Endothelial cell (in vitro differentiated cells): ENCODE measurements at regions not wholly inside any gene's neighbourhood (a gene's known extent, or its start where the extent isn't known, plus 50 kb on each side); places are given as distances from the start of the nearest gene placed in this dataset.

Source experiments
- DNase-seq: peaks from one replicate; pipeline ENCODE4 v3.0.0; 2021; ENCODE audit warnings: low spot score
- H3K27ac Mint-ChIP-seq: one replicate; pipeline ENCODE4 v1.8.0; 2021; ENCODE audit warnings: mixed read lengths, inconsistent platforms; ENCODE audit not compliant: unreplicated experiment
- H3K27me3 Mint-ChIP-seq: one replicate; pipeline ENCODE4 v1.8.0; 2021; ENCODE audit warnings: mild to moderate bottlenecking, moderate library complexity, mixed read lengths, inconsistent platforms; ENCODE audit not compliant: unreplicated experiment
- H3K36me3 Mint-ChIP-seq: one replicate; pipeline ENCODE4 v1.8.0; 2021; ENCODE audit warnings: mild to moderate bottlenecking, low read depth, mixed read lengths, inconsistent platforms; ENCODE audit not compliant: unreplicated experiment
- H3K4me1 Mint-ChIP-seq: one replicate; pipeline ENCODE4 v1.8.0; 2021; ENCODE audit warnings: mild to moderate bottlenecking, mixed read lengths, inconsistent platforms; ENCODE audit not compliant: unreplicated experiment
- H3K4me3 Mint-ChIP-seq: one replicate; pipeline ENCODE4 v1.8.0; 2021; ENCODE audit warnings: mild to moderate bottlenecking, mixed read lengths, inconsistent platforms; ENCODE audit not compliant: unreplicated experiment
- H3K9me3 Mint-ChIP-seq: one replicate; pipeline ENCODE4 v1.8.0; 2021; ENCODE audit warnings: mixed read lengths, inconsistent platforms; ENCODE audit not compliant: unreplicated experiment
- TF ChIP-seq, protein P1 (sequence below): fragments of 200-600 bp; sonication (generic); IDR thresholded peaks from one replicate; pipeline ENCODE4 v1.5.0; 2021; ENCODE audit warnings: antibody characterized with exemption; ENCODE audit not compliant: unreplicated experiment

DNA sequence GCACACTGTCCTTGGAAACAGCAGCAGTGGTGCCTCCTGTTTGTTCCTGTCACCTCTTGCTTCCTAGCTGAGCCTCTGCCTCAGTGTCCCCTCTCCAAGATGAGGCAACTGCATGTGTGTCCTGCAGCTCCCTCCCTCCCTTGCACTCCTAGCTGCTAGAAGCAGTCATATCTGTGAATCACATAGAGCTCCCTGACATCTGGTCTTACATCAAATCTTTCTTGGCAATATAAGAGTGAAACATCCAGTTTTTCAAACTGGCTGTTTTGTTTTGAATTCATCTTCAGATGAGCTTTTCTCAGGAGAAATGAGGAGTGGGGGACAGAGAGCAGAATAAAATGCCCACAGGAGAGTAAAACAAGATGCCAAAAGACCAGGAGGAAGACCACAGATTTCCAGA, 103.7 kb downstream of the VCPKMT start:
- TF ChIP-seq, protein P1, sequence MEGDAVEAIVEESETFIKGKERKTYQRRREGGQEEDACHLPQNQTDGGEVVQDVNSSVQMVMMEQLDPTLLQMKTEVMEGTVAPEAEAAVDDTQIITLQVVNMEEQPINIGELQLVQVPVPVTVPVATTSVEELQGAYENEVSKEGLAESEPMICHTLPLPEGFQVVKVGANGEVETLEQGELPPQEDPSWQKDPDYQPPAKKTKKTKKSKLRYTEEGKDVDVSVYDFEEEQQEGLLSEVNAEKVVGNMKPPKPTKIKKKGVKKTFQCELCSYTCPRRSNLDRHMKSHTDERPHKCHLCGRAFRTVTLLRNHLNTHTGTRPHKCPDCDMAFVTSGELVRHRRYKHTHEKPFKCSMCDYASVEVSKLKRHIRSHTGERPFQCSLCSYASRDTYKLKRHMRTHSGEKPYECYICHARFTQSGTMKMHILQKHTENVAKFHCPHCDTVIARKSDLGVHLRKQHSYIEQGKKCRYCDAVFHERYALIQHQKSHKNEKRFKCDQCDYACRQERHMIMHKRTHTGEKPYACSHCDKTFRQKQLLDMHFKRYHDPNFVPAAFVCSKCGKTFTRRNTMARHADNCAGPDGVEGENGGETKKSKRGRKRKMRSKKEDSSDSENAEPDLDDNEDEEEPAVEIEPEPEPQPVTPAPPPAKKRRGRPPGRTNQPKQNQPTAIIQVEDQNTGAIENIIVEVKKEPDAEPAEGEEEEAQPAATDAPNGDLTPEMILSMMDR = no peak
- Mint-ChIP-seq H3K36me3 (no peaks in the 10 kb centered on the region), H3K27me3 (peaks cover 3% of the 10 kb centered on the region), H3K27ac (no peak overlapping the region), H3K9me3 (no peaks in the 10 kb centered on the region), H3K4me3 (no peak overlapping the region), H3K4me1 (peaks cover 4% of the 10 kb centered on the region)
- no peak for DNase-seq

DNA sequence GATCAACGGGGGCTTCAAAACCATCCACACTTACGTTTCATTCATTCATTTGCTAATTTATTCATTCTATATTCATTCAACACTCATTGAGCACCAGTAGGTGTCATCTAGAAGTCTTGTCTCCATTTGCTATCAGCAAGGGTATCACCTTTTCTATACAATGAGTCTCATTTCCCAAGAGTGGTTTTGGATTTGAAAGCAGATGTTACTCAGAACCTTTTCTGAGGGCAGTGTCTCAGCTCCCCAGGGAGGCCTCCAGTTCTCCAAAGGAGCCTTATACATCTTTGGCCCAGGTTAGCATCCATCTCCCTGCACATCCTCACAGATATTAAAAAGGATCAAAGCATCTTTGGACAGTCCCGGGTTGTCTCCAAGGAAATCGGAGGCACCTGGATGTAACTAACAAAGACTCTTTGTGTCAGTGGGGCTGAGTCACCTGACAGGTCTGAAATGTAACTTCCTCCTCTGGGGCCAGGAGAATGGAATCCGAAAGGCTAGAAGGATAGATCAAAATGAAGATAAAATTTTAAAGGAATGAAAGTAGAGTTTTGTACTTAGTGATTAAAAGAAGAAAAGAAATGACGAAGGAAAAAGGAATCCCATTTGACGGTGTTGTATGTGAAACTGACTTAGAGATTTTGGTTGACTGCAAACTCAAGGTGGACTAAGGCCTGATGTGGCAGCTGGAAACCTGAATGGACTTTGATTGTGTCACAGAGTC, 103.0 kb downstream of the VCPKMT start:
- TF ChIP-seq, protein P1 = no peak
- no peak for DNase-seq
- Mint-ChIP-seq H3K4me1 (peaks cover 4% of the 10 kb centered on the region), H3K9me3 (no peaks in the 10 kb centered on the region), H3K27ac (no peak overlapping the region), H3K4me3 (no peak overlapping the region), H3K36me3 (no peaks in the 10 kb centered on the region), H3K27me3 (peaks cover 3% of the 10 kb centered on the region)

DNA sequence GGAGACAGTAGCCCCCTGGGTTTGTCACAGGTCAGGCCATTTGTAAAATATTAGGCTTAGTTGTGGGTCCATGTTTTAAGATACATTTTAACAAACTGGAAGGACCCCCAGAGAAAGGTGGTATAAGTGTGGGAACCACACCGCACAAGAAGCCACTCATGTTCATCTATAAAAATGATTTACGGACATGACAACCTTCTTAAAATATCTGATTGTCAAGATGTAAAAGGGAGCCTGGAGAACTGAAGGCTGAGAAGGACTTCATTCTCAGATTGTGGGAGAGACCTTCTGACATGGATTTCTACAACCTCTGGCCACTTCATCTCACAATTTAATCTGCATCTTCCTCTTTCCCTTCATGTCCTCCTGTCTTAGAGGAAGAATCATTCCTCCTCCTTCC, 102.4 kb downstream of the VCPKMT start:
- no peak for DNase-seq
- Mint-ChIP-seq H3K4me3 (no peak overlapping the region), H3K36me3 (no peaks in the 10 kb centered on the region), H3K4me1 (peaks cover 7% of the 10 kb centered on the region), H3K27ac (no peak overlapping the region), H3K27me3 (peaks cover 3% of the 10 kb centered on the region), H3K9me3 (no peaks in the 10 kb centered on the region)
- TF ChIP-seq, protein P1 = no peak

DNA sequence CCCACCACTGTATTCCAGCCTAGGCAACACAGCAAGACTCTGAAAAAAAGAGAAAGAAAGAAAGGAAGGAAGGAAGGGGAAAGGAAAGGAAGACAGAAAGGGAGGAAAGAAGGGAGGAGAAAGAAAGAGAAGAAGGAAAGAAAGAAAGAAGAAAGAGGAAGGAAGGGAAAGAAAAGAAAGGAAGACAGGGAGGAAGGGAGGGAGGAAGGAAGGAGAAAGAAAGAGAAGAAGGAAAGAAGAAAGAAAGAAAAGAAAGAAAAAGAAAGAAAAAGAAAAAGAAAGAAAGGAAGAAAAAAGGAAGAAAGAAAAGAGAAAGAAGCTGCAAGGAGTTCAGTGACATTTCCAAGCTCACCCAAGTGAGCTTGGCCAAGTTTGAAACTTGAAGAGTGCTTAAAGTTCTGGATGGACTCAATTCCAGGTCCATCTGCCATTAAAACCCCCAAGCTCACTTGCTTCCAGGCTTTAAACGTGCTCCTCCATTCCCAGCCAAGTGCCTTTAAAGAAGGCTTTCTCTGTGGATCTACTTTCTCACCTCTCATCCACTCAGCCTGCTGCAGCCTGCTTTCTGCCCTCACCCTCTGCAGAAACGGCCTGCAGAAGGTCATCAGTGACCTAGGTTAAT, 101.5 kb downstream of the VCPKMT start:
- Mint-ChIP-seq H3K27ac (no peak overlapping the region), H3K36me3 (peaks cover 4% of the 10 kb centered on the region), H3K27me3 (peaks cover 1% of the 10 kb centered on the region), H3K9me3 (no peaks in the 10 kb centered on the region), H3K4me1 (peaks cover 8% of the 10 kb centered on the region), H3K4me3 (no peak overlapping the region)
- DNase-seq = no peak
- TF ChIP-seq, protein P1 = no peak

DNA sequence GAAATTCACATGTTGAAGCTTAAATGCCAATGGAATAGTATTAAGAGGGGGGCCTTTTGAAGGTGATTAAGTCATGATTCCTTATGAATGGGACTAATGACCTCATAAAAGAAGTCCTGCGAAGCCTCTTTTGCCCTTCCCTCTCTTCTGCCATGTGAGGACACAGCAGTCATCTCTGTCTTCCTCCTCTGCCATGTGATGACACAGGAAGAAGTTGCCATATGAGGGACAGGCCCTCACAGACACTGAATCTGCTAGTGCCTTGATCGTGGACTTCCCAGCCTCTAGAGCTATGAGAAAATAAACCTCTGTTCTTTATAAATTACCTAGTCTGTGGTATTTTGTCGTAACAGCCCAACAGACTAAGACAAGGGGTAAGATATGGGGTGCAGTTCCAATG, 100.7 kb downstream of the VCPKMT start:
- TF ChIP-seq, protein P1 = no peak
- Mint-ChIP-seq H3K27me3 (no peaks in the 10 kb centered on the region), H3K9me3 (no peaks in the 10 kb centered on the region), H3K4me1 (peaks cover 8% of the 10 kb centered on the region), H3K36me3 (peaks cover 5% of the 10 kb centered on the region), H3K4me3 (no peak overlapping the region), H3K27ac (no peak overlapping the region)
- no peak for DNase-seq
